Fibroblast of lung (primary cell): ENCODE measurements at regions not wholly inside any gene's neighbourhood (a gene's known extent, or its start where the extent isn't known, plus 50 kb on each side); places are given as distances from the start of the nearest gene placed in this dataset.

Source experiments
- DNase-seq, 2 donors: peaks; one replicate each; pipeline versions ENCODE4 v3.0.0 to v3.0.0-alpha.2; 2010; ENCODE audit warnings: low read depth in 2 of 2
- H2AFZ ChIP-seq: 2 replicates; pipeline ENCODE4 v1.5.1; 2012; ENCODE audit warnings: low read length, control low read depth, inconsistent platforms
- H3K27ac ChIP-seq: 2 replicates; pipeline ENCODE4 v1.5.1; 2011; ENCODE audit warnings: low read length, control low read depth; ENCODE audit not compliant: insufficient read depth
- H3K27me3 ChIP-seq: 2 replicates; pipeline ENCODE4 v1.5.1; 2011; ENCODE audit warnings: mild to moderate bottlenecking, low read length; ENCODE audit not compliant: control insufficient read depth, insufficient read depth
- H3K36me3 ChIP-seq: 2 replicates; pipeline ENCODE4 v1.5.1; 2011; ENCODE audit warnings: low read length; ENCODE audit not compliant: control insufficient read depth, insufficient read depth
- H3K4me1 ChIP-seq: 2 replicates; pipeline ENCODE4 v1.5.1; 2011; ENCODE audit warnings: low read length; ENCODE audit not compliant: control insufficient read depth, insufficient read depth; ENCODE audit errors: extremely low read depth
- H3K4me2 ChIP-seq: 2 replicates; pipeline ENCODE4 v1.5.1; 2011; ENCODE audit warnings: low read length, control low read depth; ENCODE audit not compliant: insufficient read depth; ENCODE audit errors: extremely low read depth
- H3K4me3 ChIP-seq, 4 experiments: fragments of 200-600 bp in 1 of 4; sonication (generic) in 1 of 4; replicated peaks in 1 of 4; 2 replicates each; pipeline ENCODE4 v1.5.1; 2011 to 2016; ENCODE audit warnings: low read length in 4 of 4, low read depth in 3 of 4, mild to moderate bottlenecking in 3 of 4, control low read depth in 2 of 4, inconsistent platforms in 1 of 4, mixed read lengths in 1 of 4; ENCODE audit not compliant: insufficient read depth in 1 of 4; ENCODE audit errors: control extremely low read depth in 1 of 4
- H3K79me2 ChIP-seq: 2 replicates; pipeline ENCODE4 v1.5.1; 2012; ENCODE audit warnings: mild to moderate bottlenecking, low read length, inconsistent platforms; ENCODE audit not compliant: control insufficient read depth, insufficient read depth
- H3K9ac ChIP-seq: 2 replicates; pipeline ENCODE4 v1.5.1; 2011; ENCODE audit warnings: mild to moderate bottlenecking, low read length, control low read depth; ENCODE audit not compliant: insufficient read depth
- H3K9me3 ChIP-seq: 2 replicates; pipeline ENCODE4 v1.5.1; 2012; ENCODE audit warnings: low read depth, low read length; ENCODE audit not compliant: control insufficient read depth, insufficient read depth
- H4K20me1 ChIP-seq: 2 replicates; pipeline ENCODE4 v1.5.1; 2011; ENCODE audit warnings: low read length; ENCODE audit not compliant: control insufficient read depth, insufficient read depth; ENCODE audit errors: extremely low read depth
- EZH2 ChIP-seq: IDR thresholded peaks from 2 replicates; pipeline ENCODE4 v1.5.1; 2012; ENCODE audit warnings: low read length, control low read depth, mild to moderate bottlenecking; ENCODE audit errors: missing control alignments
- TF ChIP-seq, protein P1 (sequence below), 2 donors: IDR thresholded peaks in 1 of 2; conservative IDR thresholded peaks in 1 of 2; 1 replicate in 1 of 2; 2 replicates in 1 of 2; pipeline ENCODE4 v1.5.1; 2011 to 2012; ENCODE audit warnings: low read length in 2 of 2, control low read depth in 1 of 2, inconsistent platforms in 1 of 2, low read depth in 1 of 2, mild to moderate bottlenecking in 1 of 2

DNA sequence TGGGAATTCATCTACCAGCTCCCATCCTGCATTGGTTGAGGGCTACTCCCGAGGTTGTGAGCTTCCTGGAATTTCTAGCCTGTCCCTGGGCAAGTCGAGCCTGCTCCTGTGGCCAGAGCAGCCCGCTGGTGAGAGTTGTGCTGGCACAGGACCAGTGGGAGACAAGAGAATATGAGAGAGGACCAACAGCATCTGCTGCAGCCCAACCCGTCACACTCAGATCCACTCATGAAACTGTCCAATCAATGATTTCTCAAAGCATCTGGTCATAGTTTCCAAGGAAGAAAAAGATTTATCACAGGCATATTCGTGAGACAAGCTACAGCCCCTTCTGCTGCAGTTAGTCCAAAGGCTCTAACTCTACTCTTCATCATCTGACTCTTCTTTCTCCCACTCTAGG is 64.4 kb upstream of the RAI14 start:
- TF ChIP-seq, protein P1, sequence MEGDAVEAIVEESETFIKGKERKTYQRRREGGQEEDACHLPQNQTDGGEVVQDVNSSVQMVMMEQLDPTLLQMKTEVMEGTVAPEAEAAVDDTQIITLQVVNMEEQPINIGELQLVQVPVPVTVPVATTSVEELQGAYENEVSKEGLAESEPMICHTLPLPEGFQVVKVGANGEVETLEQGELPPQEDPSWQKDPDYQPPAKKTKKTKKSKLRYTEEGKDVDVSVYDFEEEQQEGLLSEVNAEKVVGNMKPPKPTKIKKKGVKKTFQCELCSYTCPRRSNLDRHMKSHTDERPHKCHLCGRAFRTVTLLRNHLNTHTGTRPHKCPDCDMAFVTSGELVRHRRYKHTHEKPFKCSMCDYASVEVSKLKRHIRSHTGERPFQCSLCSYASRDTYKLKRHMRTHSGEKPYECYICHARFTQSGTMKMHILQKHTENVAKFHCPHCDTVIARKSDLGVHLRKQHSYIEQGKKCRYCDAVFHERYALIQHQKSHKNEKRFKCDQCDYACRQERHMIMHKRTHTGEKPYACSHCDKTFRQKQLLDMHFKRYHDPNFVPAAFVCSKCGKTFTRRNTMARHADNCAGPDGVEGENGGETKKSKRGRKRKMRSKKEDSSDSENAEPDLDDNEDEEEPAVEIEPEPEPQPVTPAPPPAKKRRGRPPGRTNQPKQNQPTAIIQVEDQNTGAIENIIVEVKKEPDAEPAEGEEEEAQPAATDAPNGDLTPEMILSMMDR (conservative IDR thresholded peaks at IDR 0.05 in 1 of 2, IDR thresholded peaks at IDR 0.05 in 1 of 2; ENCODE audit: low read depth in 1 of 2, low read length in 2 of 2): no peak
- TF ChIP-seq EZH2: no peak
- Histone ChIP-seq H4K20me1 (no peaks in the 10 kb centered on the region), H3K4me2 (no peak overlapping the region), H2AFZ (no peak overlapping the region), H3K79me2 (no peaks in the 10 kb centered on the region), H3K4me3 (no peak overlapping the region), H3K27ac (no peak overlapping the region), H3K9ac (no peak overlapping the region), H3K4me1 (peaks cover 15% of the 10 kb centered on the region), H3K27me3 (no peaks in the 10 kb centered on the region), H3K36me3 (no peaks in the 10 kb centered on the region), H3K9me3 (no peaks in the 10 kb centered on the region)
- no peak for DNase-seq

DNA sequence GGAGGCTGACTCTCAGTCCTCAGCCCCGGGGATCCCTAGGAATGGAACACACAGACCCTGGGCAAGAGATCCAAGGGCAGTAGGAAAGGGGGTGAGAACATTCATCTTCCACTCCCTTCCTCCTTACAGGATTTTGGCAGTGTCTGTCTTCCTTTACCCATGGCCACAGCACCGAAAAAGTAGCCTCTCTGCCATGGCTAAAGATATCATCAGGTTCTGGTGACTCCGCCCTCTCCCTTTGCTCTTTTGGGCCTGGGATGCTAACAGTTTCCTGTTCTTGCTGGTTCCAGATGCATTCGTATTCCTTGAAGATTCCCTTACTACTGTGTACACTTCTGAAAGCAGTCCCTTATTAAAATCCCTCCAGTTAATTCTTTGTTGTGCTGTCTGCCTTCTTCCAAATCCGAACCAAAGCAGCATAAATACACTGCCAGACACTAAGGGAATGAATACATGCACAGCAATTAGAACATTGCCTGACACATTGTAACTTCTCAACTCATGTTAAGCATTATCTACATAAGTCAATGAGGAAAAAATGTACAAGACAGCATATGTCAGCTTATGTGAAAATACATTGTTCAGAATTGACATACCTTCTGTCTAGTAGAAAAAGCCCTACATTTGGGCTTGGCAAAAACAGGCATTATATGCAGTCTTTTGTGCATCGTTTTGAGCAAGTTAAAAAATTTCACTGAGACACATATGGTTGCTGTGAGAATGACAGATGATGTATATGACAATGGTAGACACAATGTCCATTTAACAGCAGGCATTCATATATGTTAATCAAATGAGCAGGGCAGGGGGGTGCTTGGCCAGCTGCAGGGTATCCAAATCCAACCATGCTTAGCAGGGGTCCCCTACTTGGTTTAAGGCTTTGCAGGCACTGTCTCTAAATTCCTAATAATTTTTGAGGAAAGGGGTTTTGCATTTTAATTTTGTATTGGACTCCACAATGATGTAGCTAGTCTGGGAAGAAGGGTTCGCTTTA is 58.8 kb upstream of the RAI14 start:
- TF ChIP-seq, protein P1 (conservative IDR thresholded peaks at IDR 0.05 in 1 of 2, IDR thresholded peaks at IDR 0.05 in 1 of 2; ENCODE audit: low read depth in 1 of 2, low read length in 2 of 2): no peak
- no peak for TF ChIP-seq EZH2
- Histone ChIP-seq H3K9ac (no peak overlapping the region), H3K36me3 (no peaks in the 10 kb centered on the region), H3K9me3 (no peaks in the 10 kb centered on the region), H3K4me1 (peaks cover 19% of the 10 kb centered on the region), H4K20me1 (no peaks in the 10 kb centered on the region), H2AFZ (peak overlapping the region; percentile 90), H3K27ac (peak overlapping the region; percentile 69), H3K4me2 (peak overlapping the region; percentile 33), H3K79me2 (no peaks in the 10 kb centered on the region), H3K27me3 (no peaks in the 10 kb centered on the region), H3K4me3 (no peak overlapping the region)
- DNase-seq: peak in 1 of 2 donors; percentile 18

DNA sequence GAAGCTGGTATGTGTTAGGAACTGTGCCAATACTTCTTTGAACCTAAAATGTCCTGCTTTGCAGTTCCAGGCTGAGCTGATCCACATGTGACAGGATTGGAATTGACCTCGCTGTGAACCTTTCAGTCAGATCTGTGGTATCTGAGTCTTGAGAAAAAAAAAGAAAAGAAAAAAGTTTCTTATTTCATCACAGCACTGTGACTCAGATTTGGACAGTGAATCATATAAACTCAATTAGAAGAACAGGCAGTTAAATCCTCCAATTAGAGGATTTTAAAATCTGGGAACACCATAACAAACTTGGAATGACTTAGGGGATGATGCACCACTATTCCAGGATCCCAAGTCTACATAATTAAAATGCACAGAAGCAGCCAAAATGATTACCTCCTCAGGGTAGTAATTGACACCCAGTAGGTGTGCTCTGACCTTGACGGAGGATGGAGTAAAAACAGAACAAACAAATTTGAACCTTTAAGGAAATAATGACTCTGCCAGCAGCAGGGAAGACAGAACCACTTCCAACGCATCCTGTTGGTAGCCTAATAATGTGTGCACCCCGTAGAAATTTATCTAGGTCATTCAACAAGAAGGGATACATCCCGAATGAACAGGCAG is 57.8 kb upstream of the RAI14 start:
- H3K27ac ChIP-seq: peak overlapping the region; percentile 69
- H3K9ac ChIP-seq: no peak overlapping the region
- no peaks in the 10 kb centered on the region for H3K9me3 ChIP-seq
- no peaks in the 10 kb centered on the region for H3K36me3 ChIP-seq
- no peak overlapping the region for H2AFZ ChIP-seq
- peaks cover 19% of the 10 kb centered on the region for H3K4me1 ChIP-seq
- TF ChIP-seq, protein P1 (conservative IDR thresholded peaks at IDR 0.05 in 1 of 2, IDR thresholded peaks at IDR 0.05 in 1 of 2; ENCODE audit: low read depth in 1 of 2, low read length in 2 of 2): no peak
- no peak for TF ChIP-seq EZH2
- no peak overlapping the region for H3K4me2 ChIP-seq
- H3K4me3 ChIP-seq: no peak overlapping the region
- H3K79me2 ChIP-seq: no peaks in the 10 kb centered on the region
- H3K27me3 ChIP-seq: no peaks in the 10 kb centered on the region
- H4K20me1 ChIP-seq: no peaks in the 10 kb centered on the region
- peak; percentile 96 to 97 for DNase-seq
